NCI-H187 treated with DMSO at 0.1 percent for 48 hours (cell line): ENCODE measurements at regions not wholly inside any gene's neighbourhood (a gene's known extent, or its start where the extent isn't known, plus 50 kb on each side); places are given as distances from the start of the nearest gene placed in this dataset.

Experiments
- DNase-seq: peaks from one replicate; lab custom pipeline; 2025; lab: John Stamatoyannopoulos, UW

GRCh38 chr20:22404419-22405170 is 179.8 kb downstream of the FOXA2 start:
- no peak for DNase-seq

- no peak for DNase-seq
These were observed 180.6 kb downstream of the FOXA2 start for GRCh38 chr20:22403632-22404361.

- no peak for DNase-seq
These were observed 181.2 kb downstream of the FOXA2 start for GRCh38 chr20:22403022-22403631.

- DNase-seq, result no peak
These were observed 181.8 kb downstream of the FOXA2 start for GRCh38 chr20:22402550-22402949.

GRCh38 chr20:22400440-22400839 is 183.9 kb downstream of the FOXA2 start:
- DNase-seq, result no peak

GRCh38 chr20:22394583-22394982 is 189.8 kb downstream of the FOXA2 start:
- DNase-seq, result no peak

- no peak for DNase-seq
These were observed 193.8 kb downstream of the FOXA2 start for GRCh38 chr20:22390543-22390903.

GRCh38 chr20:22389836-22390542 is 194.4 kb downstream of the FOXA2 start:
- no peak for DNase-seq

GRCh38 chr20:22387452-22387851 is 196.9 kb downstream of the FOXA2 start:
- no peak for DNase-seq

- DNase-seq, result no peak
These were observed 198.1 kb downstream of the FOXA2 start for GRCh38 chr20:22386306-22386623.

- DNase-seq, result no peak
These were observed 198.6 kb downstream of the FOXA2 start for GRCh38 chr20:22385602-22386305.

GRCh38 chr20:22384978-22385377 is 199.4 kb downstream of the FOXA2 start:
- DNase-seq, result no peak

- no peak for DNase-seq
These were observed 201.2 kb downstream of the FOXA2 start for GRCh38 chr20:22383156-22383555.

GRCh38 chr20:22382742-22383141 is 201.6 kb downstream of the FOXA2 start:
- no peak for DNase-seq

- no peak for DNase-seq
These were observed 202.5 kb downstream of the FOXA2 start for GRCh38 chr20:22381812-22382416.

GRCh38 chr20:22379472-22379871 is 204.9 kb downstream of the FOXA2 start:
- DNase-seq, result no peak

GRCh38 chr20:22374678-22375590 is 209.4 kb downstream of the FOXA2 start:
- DNase-seq, result no peak

- no peak for DNase-seq
These were observed 210.3 kb downstream of the FOXA2 start for GRCh38 chr20:22374066-22374465.

- DNase-seq, result no peak
These were observed 211.0 kb downstream of the FOXA2 start for GRCh38 chr20:22373164-22373895.

- no peak for DNase-seq
These were observed 212.5 kb downstream of the FOXA2 start for GRCh38 chr20:22371843-22372242.
